ENCODE measurements at regions not wholly inside any gene's neighbourhood (a gene's known extent, or its start where the extent isn't known, plus 50 kb on each side); places are given as distances from the start of the nearest gene placed in this dataset.

DNA sequence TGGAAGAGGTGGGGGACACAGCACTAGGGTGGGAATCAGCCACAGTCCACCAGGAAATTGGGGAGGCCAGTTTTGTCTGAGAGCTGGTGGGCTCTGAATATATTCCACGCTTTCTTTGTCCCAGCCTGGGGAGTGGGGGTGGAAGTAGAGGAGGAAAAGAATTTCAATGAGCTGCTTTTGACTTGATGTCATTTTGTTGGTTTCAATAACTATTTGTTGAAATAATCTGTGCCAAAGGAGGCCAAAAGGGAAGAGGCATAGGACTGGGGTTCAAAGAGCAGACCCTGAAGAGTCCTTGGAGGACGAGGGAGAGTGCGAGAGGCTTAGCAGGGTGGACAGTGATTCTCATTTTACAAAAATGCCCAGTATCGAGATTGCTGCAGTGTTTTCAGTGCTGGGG, 262.3 kb downstream of the SHQ1 start:
- H3K4me1 ChIP-seq (ENCODE audit: insufficient read depth, low read length), result peaks cover under 1% of the 10 kb centered on the region
- H3K27ac Mint-ChIP-seq (ENCODE audit: unreplicated experiment), result no peak overlapping the region
- no peaks in the 10 kb centered on the region for H4K20me1 ChIP-seq (ENCODE audit: insufficient read depth, low read length)
- H3K4me3 Mint-ChIP-seq (ENCODE audit: unreplicated experiment), result no peak overlapping the region
- H3K79me2 ChIP-seq (ENCODE audit: insufficient read depth, low read length), result no peaks in the 10 kb centered on the region
- H3K27me3 Mint-ChIP-seq (ENCODE audit: low read depth, unreplicated experiment), result peaks cover 14% of the 10 kb centered on the region
- FAIRE-seq (no peak), DNase-seq (ENCODE audit: low read depth) (no peak)
- no peaks in the 10 kb centered on the region for H3K9me3 ChIP-seq (ENCODE audit: insufficient read depth, low read depth, low read length)
- no peak overlapping the region for H3K4me2 ChIP-seq (ENCODE audit: low read length)
- H3K4me1 Mint-ChIP-seq (ENCODE audit: low read depth, unreplicated experiment), result peaks cover 10% of the 10 kb centered on the region
- no peaks in the 10 kb centered on the region for H3K36me3 ChIP-seq (ENCODE audit: insufficient read depth, low read length)
- TF ChIP-seq, protein P1, sequence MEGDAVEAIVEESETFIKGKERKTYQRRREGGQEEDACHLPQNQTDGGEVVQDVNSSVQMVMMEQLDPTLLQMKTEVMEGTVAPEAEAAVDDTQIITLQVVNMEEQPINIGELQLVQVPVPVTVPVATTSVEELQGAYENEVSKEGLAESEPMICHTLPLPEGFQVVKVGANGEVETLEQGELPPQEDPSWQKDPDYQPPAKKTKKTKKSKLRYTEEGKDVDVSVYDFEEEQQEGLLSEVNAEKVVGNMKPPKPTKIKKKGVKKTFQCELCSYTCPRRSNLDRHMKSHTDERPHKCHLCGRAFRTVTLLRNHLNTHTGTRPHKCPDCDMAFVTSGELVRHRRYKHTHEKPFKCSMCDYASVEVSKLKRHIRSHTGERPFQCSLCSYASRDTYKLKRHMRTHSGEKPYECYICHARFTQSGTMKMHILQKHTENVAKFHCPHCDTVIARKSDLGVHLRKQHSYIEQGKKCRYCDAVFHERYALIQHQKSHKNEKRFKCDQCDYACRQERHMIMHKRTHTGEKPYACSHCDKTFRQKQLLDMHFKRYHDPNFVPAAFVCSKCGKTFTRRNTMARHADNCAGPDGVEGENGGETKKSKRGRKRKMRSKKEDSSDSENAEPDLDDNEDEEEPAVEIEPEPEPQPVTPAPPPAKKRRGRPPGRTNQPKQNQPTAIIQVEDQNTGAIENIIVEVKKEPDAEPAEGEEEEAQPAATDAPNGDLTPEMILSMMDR (IDR thresholded peaks at IDR 0.05; ENCODE audit: insufficient read depth, low read depth, low read length), result no peak
- no peak for TF ChIP-seq EZH2 (IDR thresholded peaks at IDR 0.05; ENCODE audit: insufficient read depth, low read length)
- H3K27me3 ChIP-seq (ENCODE audit: insufficient read depth, low read length), result peaks cover 6% of the 10 kb centered on the region
- H3K4me3 ChIP-seq (ENCODE audit: insufficient read depth, low read depth, low read length), result no peak overlapping the region
- no peaks in the 10 kb centered on the region for H3K36me3 Mint-ChIP-seq (ENCODE audit: low read depth, unreplicated experiment)
- H2AFZ ChIP-seq (ENCODE audit: low read depth, low read length), result no peak overlapping the region
- no peak overlapping the region for H3K9ac ChIP-seq (ENCODE audit: low read length)
- H3K27ac ChIP-seq (ENCODE audit: low read depth, low read length), result no peak overlapping the region
- no peaks in the 10 kb centered on the region for H3K9me3 Mint-ChIP-seq (ENCODE audit: unreplicated experiment)

DNA sequence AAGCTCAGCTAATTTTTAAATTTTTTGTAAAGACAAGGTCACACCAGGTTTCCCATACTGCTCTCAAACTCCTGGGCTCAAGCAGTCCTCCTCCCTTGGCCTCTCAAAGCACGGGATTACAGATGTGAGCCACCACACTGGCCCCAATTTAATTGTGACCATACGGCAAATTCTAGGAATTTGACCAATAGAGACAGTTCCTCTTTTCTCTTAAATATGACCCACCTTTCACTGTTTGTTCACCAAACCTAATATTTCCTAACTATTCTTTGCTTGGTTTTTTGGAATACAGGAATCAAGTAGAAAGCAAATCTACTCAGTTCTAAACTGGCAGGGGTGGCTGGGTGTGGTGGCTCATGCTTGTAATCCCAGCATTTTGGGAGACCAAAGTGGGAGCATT, 264.0 kb downstream of the SHQ1 start:
- peaks cover 6% of the 10 kb centered on the region for H3K4me1 Mint-ChIP-seq (ENCODE audit: low read depth, unreplicated experiment)
- no peak overlapping the region for H3K9ac ChIP-seq (ENCODE audit: low read length)

DNA sequence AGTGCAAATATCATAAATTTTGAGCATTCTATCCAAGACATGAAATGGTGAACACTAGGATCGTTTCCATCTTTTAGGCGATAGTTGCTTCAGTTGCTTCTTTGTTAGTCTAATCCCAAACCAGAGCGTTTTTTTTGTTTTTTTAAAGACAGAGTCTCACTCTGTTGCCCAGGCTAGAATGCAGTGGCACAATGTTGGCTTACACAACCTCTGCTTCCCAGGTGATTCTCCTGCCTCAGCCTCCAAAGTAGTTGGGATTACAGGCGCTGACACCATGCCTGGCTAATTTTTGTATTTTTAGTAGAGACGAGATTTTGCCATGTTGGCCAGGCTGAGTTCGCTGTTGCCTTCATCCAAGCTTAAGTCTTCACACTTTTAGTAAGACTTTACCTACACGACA, 265.3 kb downstream of the SHQ1 start:
- H3K4me3 Mint-ChIP-seq (ENCODE audit: unreplicated experiment), result no peak overlapping the region
- no peak overlapping the region for H3K4me3 ChIP-seq (ENCODE audit: insufficient read depth, low read depth, low read length)
- no peaks in the 10 kb centered on the region for H3K9me3 Mint-ChIP-seq (ENCODE audit: unreplicated experiment)
- DNase-seq (ENCODE audit: low read depth) (no peak), FAIRE-seq (no peak)
- H3K36me3 ChIP-seq (ENCODE audit: insufficient read depth, low read length), result no peaks in the 10 kb centered on the region
- peaks cover 6% of the 10 kb centered on the region for H3K4me1 Mint-ChIP-seq (ENCODE audit: low read depth, unreplicated experiment)
- H3K9me3 ChIP-seq (ENCODE audit: insufficient read depth, low read depth, low read length), result no peaks in the 10 kb centered on the region
- H2AFZ ChIP-seq (ENCODE audit: low read depth, low read length), result no peak overlapping the region
- no peak overlapping the region for H3K9ac ChIP-seq (ENCODE audit: low read length)
- no peaks in the 10 kb centered on the region for H3K79me2 ChIP-seq (ENCODE audit: insufficient read depth, low read length)
- no peaks in the 10 kb centered on the region for H3K36me3 Mint-ChIP-seq (ENCODE audit: low read depth, unreplicated experiment)
- H3K27ac ChIP-seq (ENCODE audit: low read depth, low read length), result no peak overlapping the region
- H3K27me3 Mint-ChIP-seq (ENCODE audit: low read depth, unreplicated experiment), result peaks cover 13% of the 10 kb centered on the region
- H3K27me3 ChIP-seq (ENCODE audit: insufficient read depth, low read length), result peaks cover 6% of the 10 kb centered on the region
- H3K4me1 ChIP-seq (ENCODE audit: insufficient read depth, low read length), result no peaks in the 10 kb centered on the region
- no peaks in the 10 kb centered on the region for H4K20me1 ChIP-seq (ENCODE audit: insufficient read depth, low read length)
- no peak overlapping the region for H3K27ac Mint-ChIP-seq (ENCODE audit: unreplicated experiment)
- no peak overlapping the region for H3K4me2 ChIP-seq (ENCODE audit: low read length)
- TF ChIP-seq, protein P1 (IDR thresholded peaks at IDR 0.05; ENCODE audit: insufficient read depth, low read depth, low read length), result no peak
- no peak for TF ChIP-seq EZH2 (IDR thresholded peaks at IDR 0.05; ENCODE audit: insufficient read depth, low read length)

More for the DNA sequence above, 264.0 kb downstream of the SHQ1 start:
- TF ChIP-seq, protein P1 (IDR thresholded peaks at IDR 0.05; ENCODE audit: insufficient read depth, low read depth, low read length), result no peak
- no peak for TF ChIP-seq EZH2 (IDR thresholded peaks at IDR 0.05; ENCODE audit: insufficient read depth, low read length)
- peaks cover 6% of the 10 kb centered on the region for H3K27me3 ChIP-seq (ENCODE audit: insufficient read depth, low read length)
- H3K4me2 ChIP-seq (ENCODE audit: low read length), result no peak overlapping the region
- no peak overlapping the region for H3K27ac ChIP-seq (ENCODE audit: low read depth, low read length)
- no peaks in the 10 kb centered on the region for H3K79me2 ChIP-seq (ENCODE audit: insufficient read depth, low read length)
- FAIRE-seq (no peak), DNase-seq (ENCODE audit: low read depth) (no peak)
- no peak overlapping the region for H3K27ac Mint-ChIP-seq (ENCODE audit: unreplicated experiment)
- no peaks in the 10 kb centered on the region for H3K9me3 ChIP-seq (ENCODE audit: insufficient read depth, low read depth, low read length)
- no peaks in the 10 kb centered on the region for H4K20me1 ChIP-seq (ENCODE audit: insufficient read depth, low read length)
- no peak overlapping the region for H3K4me3 ChIP-seq (ENCODE audit: insufficient read depth, low read depth, low read length)
- no peaks in the 10 kb centered on the region for H3K4me1 ChIP-seq (ENCODE audit: insufficient read depth, low read length)
- no peaks in the 10 kb centered on the region for H3K36me3 ChIP-seq (ENCODE audit: insufficient read depth, low read length)
- H3K36me3 Mint-ChIP-seq (ENCODE audit: low read depth, unreplicated experiment), result no peaks in the 10 kb centered on the region
- no peaks in the 10 kb centered on the region for H3K9me3 Mint-ChIP-seq (ENCODE audit: unreplicated experiment)
- H3K4me3 Mint-ChIP-seq (ENCODE audit: unreplicated experiment), result no peak overlapping the region
- no peak overlapping the region for H2AFZ ChIP-seq (ENCODE audit: low read depth, low read length)
- peaks cover 17% of the 10 kb centered on the region for H3K27me3 Mint-ChIP-seq (ENCODE audit: low read depth, unreplicated experiment)

Data from astrocyte (in vitro differentiated cells and primary cell).